Body of pancreas (tissue), 4 donors: ENCODE measurements at regions not wholly inside any gene's neighbourhood (a gene's known extent, or its start where the extent isn't known, plus 50 kb on each side); places are given as distances from the start of the nearest gene placed in this dataset.

Source experiments
- CTCF ChIP-seq, 7 experiments: fragments of 450-650 bp in 4 of 7; fragments of 200-600 bp in 3 of 7; sonication (generic) in 3 of 7; IDR thresholded peaks; one replicate each; pipeline ENCODE4 v1.5.1; 2016 to 2019; ENCODE audit warnings: antibody characterized with exemption in 7 of 7
- POLR2A ChIP-seq, 3 donors: fragments of 450-650 bp; IDR thresholded peaks; one replicate each; pipeline ENCODE4 v1.6.1; 2016; ENCODE audit warnings: antibody characterized with exemption in 3 of 3, mild to moderate bottlenecking in 2 of 3

DNA sequence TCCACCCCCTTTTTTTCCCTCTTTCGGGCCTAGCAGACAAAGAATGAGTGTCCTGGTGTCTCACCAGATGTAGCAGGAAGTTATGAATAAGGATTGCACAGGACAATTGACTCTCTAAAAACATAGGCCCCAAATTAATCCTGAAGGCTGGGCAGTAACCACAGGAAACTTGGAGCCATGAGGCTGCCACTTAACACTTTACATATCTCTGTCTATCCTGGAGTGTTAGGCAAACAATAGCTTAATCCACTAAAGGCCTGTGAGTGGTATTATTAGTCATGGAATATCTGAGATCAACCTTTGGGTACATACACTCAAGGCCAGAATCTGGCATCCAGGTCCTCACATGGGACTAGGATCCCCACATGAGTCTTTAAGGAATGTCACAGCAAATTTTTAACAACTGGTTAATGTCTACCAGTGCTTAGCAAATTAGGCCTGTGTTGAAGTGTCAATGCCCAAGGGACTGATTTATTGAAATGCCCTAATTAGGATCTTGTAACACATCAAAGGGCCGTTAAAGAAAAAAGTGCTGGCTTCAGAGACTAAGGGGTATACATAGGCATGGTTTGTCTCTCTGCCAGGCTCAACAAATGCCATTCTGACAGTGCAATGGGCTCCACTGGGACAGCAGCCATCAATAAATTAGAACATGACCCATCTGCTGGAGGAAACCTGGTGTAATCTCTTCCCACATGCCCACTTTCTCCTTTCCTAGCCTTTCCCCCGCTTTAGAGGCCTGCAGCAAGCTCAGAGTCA, 196.7 kb upstream of the TBX20 start:
- TF ChIP-seq CTCF (IDR thresholded peaks at IDR 0.05) (no peak), POLR2A (IDR thresholded peaks at IDR 0.05) (no peak)
